ENCODE measurements at regions not wholly inside any gene's neighbourhood (a gene's known extent, or its start where the extent isn't known, plus 50 kb on each side); places are given as distances from the start of the nearest gene placed in this dataset.

DNA sequence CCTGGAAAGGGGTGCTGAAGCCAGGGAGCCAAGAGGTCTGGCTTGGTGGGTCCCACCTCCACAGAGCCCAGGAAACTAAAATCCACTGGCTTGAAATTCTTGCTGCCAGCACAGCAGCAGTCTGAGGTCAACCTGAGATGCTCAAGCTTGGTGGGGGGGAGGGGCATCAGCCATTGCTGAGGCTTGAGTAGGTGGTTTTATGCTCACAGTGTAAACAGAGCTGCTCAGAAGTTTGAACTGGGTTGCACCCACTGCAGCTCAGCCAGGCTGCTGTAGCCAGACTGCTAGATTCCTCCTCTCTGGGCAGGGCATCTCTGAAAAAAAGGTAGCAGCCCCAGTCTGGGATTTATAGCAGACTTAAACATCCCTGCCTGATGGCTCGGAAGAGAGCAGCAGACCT is 55.5 kb upstream of the FBXL17 start:
- no peak overlapping the region for H3K4me3 ChIP-seq
- intact Hi-C loops (cut with DNase I) = no loop called here
- no peaks in the 10 kb centered on the region for H3K4me1 ChIP-seq (replicated peaks in 1 of 2)
- H3K36me3 ChIP-seq (replicated peaks in 1 of 2) = no peaks in the 10 kb centered on the region
- TF ChIP-seq POLR2A (IDR thresholded peaks at IDR 0.05) (no peak), CTCF (IDR thresholded peaks at IDR 0.05) (no peak)
- H3K9me3 ChIP-seq (replicated peaks in 1 of 3) = no peaks in the 10 kb centered on the region
- H3K27me3 ChIP-seq = no peaks in the 10 kb centered on the region
- H3K27ac ChIP-seq = no peak overlapping the region
- 83 to 88% (median 84%) methylated on average over 1 of the region's 1 CpG; no CpG with 5 or more reads in 1 of the 4 donors for WGBS, 4 donors
- no peak for DNase-seq

GRCh38 chr5:108436696-108437095 is 54.8 kb upstream of the FBXL17 start:
- WGBS, 4 donors = 82 to 98% (median 88%) methylated on average over 5 of the region's 5 CpGs
- H3K36me3 ChIP-seq (replicated peaks in 1 of 2) = no peaks in the 10 kb centered on the region
- H3K27me3 ChIP-seq = no peaks in the 10 kb centered on the region
- TF ChIP-seq CTCF (IDR thresholded peaks at IDR 0.05) (no peak), POLR2A (IDR thresholded peaks at IDR 0.05) (no peak)
- no peaks in the 10 kb centered on the region for H3K4me1 ChIP-seq (replicated peaks in 1 of 2)
- no peak overlapping the region for H3K4me3 ChIP-seq
- DNase-seq = no peak
- no peak overlapping the region for H3K27ac ChIP-seq
- intact Hi-C loops (cut with DNase I) = no loop called here
- H3K9me3 ChIP-seq (replicated peaks in 1 of 3) = no peaks in the 10 kb centered on the region

DNA sequence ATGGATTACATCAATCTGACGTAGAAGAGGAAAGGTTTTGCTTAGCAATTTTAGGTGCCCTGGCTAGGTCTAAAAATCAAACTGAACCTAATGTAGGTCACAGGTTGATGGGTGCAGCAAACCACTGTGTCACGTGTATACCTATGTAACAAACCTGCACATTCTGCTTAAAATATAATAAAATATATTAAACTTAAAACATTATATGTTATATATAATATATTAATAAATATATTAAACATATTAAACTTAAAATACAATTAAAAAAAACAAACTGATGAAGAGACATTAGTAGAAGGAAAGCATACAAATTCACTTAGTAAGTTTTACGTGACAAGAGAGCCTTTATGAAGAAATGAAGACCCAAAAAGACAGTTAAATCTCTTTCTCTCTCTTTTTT is 51.7 kb upstream of the FBXL17 start:
- WGBS, 4 donors = 69 to 86% (median 80%) methylated on average over 3 of the region's 3 CpGs
- H3K27ac ChIP-seq = no peak overlapping the region
- no peaks in the 10 kb centered on the region for H3K36me3 ChIP-seq (replicated peaks in 1 of 2)
- H3K27me3 ChIP-seq = no peaks in the 10 kb centered on the region
- TF ChIP-seq POLR2A (IDR thresholded peaks at IDR 0.05) = no peak
- no peaks in the 10 kb centered on the region for H3K4me1 ChIP-seq (replicated peaks in 1 of 2)
- no peaks in the 10 kb centered on the region for H3K9me3 ChIP-seq (replicated peaks in 1 of 3)
- intact Hi-C loops (cut with DNase I) = no loop called here
- H3K4me3 ChIP-seq = no peak overlapping the region
- DNase-seq = no peak

- H3K4me1 ChIP-seq (replicated peaks in 1 of 2) = no peaks in the 10 kb centered on the region
- no peaks in the 10 kb centered on the region for H3K36me3 ChIP-seq (replicated peaks in 1 of 2)
- TF ChIP-seq CTCF (IDR thresholded peaks at IDR 0.05) (no peak), POLR2A (IDR thresholded peaks at IDR 0.05) (no peak)
- DNase-seq = no peak
- H3K4me3 ChIP-seq = no peak overlapping the region
- no peak overlapping the region for H3K27ac ChIP-seq
- H3K27me3 ChIP-seq = no peaks in the 10 kb centered on the region
- WGBS, 4 donors = 67 to 77% (median 75%) methylated on average over 2 of the region's 2 CpGs
- H3K9me3 ChIP-seq (replicated peaks in 1 of 3) = no peaks in the 10 kb centered on the region
- intact Hi-C loops (cut with DNase I) = no loop called here
Measured at GRCh38 chr5:108432024-108432423, 50.1 kb upstream of the FBXL17 start.
